ENCODE measurements at regions not wholly inside any gene's neighbourhood (a gene's known extent, or its start where the extent isn't known, plus 50 kb on each side); places are given as distances from the start of the nearest gene placed in this dataset.
"Not testable (repeated sequence)": the region's sequence is repeated elsewhere in the genome, so short reads cannot be mapped to it uniquely, and the experiment has no call there.

DNA sequence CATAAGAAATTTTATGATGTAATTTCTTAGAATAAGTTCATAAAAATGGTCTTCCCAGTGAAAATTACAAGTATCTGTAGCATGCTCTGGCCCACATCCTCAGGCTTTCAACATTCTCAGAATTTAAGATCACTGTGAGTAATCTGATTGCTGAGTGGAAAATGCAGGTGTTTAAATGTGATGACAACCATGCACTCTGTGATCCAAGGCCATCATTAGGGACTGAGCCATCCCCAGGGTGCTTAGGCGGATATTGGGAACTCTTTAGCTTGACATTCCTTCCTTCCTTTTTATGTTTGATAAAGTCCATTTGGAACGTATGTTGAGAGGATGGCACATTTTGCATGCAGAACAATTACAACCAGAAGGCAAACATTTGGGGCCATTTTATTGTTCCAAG, 95.5 kb downstream of the ARL4C start:
- intact Hi-C loops (cut with DNase I), result no loop called here
- DNase-seq (no peak), ATAC-seq (ENCODE audit: low FRiP score) (no peak)
- whole genome bisulfite sequencing, 2 donors, result 79 to 85% methylated on average over 2 of the region's 2 CpGs
- Histone ChIP-seq H3K4me1 (ENCODE audit: control insufficient read depth in 1 of 2, insufficient read depth in 2 of 2, low read length in 2 of 2) (no peaks in the 10 kb centered on the region), H3K9me3 (ENCODE audit: control insufficient read depth, low read length) (peaks cover 1% of the 10 kb centered on the region), H3K4me3 (ENCODE audit: low read length in 2 of 2) (no peak overlapping the region), H3K27me3 (ENCODE audit: control insufficient read depth in 1 of 2, insufficient read depth in 2 of 2, low read length in 1 of 2) (no peaks in the 10 kb centered on the region), H3K27ac (ENCODE audit: low read depth in 1 of 2, low read length in 2 of 2) (no peak overlapping the region), H3K36me3 (ENCODE audit: control insufficient read depth in 1 of 2, insufficient read depth in 2 of 2, low read length in 1 of 2) (no peaks in the 10 kb centered on the region)

- Histone ChIP-seq H3K4me1 (ENCODE audit: control insufficient read depth in 1 of 2, insufficient read depth in 2 of 2, low read length in 2 of 2) (no peaks in the 10 kb centered on the region), H3K27ac (ENCODE audit: low read depth in 1 of 2, low read length in 2 of 2) (no peak overlapping the region)
- no peak for DNase-seq
These were observed 97.2 kb downstream of the ARL4C start for GRCh38 chr2:234399451-234400246.

DNA sequence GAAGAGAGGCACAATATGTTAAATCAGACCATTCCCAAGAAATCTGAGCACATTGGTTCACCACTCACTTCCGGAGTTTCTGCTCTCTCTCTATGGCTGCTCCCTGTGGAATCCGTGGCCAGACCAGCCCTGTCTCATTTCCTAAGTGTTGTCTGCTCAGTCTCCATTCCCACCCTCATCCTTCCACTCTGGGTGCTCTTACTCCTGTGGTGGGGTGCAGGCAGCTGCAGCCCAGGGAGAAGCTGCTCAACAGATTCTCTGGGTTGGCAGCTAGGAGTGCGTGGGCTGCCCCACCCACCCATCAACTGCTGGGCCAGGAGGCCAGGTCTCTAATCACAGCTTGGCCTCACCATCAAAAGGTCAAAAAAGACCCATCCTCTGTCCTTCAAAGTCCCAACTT, 98.3 kb downstream of the ARL4C start:
- Histone ChIP-seq H3K4me3 (ENCODE audit: low read length in 2 of 2) (no peak overlapping the region), H3K27ac (ENCODE audit: low read depth in 1 of 2, low read length in 2 of 2) (no peak overlapping the region), H3K27me3 (ENCODE audit: control insufficient read depth in 1 of 2, insufficient read depth in 2 of 2, low read length in 1 of 2) (no peaks in the 10 kb centered on the region), H3K9me3 (ENCODE audit: control insufficient read depth, low read length) (peaks cover 1% of the 10 kb centered on the region), H3K4me1 (ENCODE audit: control insufficient read depth in 1 of 2, insufficient read depth in 2 of 2, low read length in 2 of 2) (no peaks in the 10 kb centered on the region), H3K36me3 (ENCODE audit: control insufficient read depth in 1 of 2, insufficient read depth in 2 of 2, low read length in 1 of 2) (no peaks in the 10 kb centered on the region)
- WGBS, 2 donors, result 81 to 89% methylated on average over 3 of the region's 3 CpGs
- intact Hi-C loops (cut with DNase I), result no loop called here
- DNase-seq (no peak), ATAC-seq (ENCODE audit: low FRiP score) (no peak)

More at GRCh38 chr2:234399451-234400246, 97.2 kb downstream of the ARL4C start:
- Histone ChIP-seq H3K36me3 (ENCODE audit: control insufficient read depth in 1 of 2, insufficient read depth in 2 of 2, low read length in 1 of 2) (no peaks in the 10 kb centered on the region), H3K9me3 (ENCODE audit: control insufficient read depth, low read length) (peaks cover 1% of the 10 kb centered on the region), H3K27me3 (ENCODE audit: control insufficient read depth in 1 of 2, insufficient read depth in 2 of 2, low read length in 1 of 2) (no peaks in the 10 kb centered on the region), H3K4me3 (ENCODE audit: low read length in 2 of 2) (no peak overlapping the region)
- intact Hi-C loops (cut with DNase I), result no loop called here
- no peak for ATAC-seq (ENCODE audit: low FRiP score)
- WGBS, 2 donors, result 77 to 82% methylated on average over 11 of the region's 11 CpGs

DNA sequence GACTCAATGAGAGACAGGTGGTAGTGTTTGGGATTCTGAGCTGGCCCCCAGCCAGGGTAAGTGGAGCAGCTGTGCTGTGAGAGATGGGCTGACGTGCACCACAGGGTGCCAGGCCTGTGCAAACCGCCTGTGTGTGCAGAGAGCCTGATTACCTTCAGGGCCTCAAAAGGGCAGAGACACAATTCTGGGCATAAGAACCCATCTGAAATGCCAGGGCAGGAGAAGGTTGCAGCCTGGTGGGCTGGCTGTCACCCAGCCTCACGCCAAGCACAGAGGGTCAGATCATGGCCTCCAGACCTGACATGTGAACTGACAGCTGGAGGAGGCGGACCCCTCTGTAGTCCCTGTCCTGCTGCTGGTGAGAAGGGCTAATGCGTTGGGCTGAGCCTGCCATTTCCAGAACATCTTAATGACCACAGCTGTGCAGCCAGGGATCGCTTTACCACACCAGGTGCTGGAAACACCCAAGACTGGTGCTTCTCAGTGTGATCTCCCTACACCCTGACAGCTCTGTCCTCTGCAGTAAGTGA, 100.9 kb downstream of the ARL4C start:
- Histone ChIP-seq H3K27me3 (ENCODE audit: control insufficient read depth in 1 of 2, insufficient read depth in 2 of 2, low read length in 1 of 2) (no peaks in the 10 kb centered on the region), H3K4me1 (ENCODE audit: control insufficient read depth in 1 of 2, insufficient read depth in 2 of 2, low read length in 2 of 2) (no peaks in the 10 kb centered on the region), H3K9me3 (ENCODE audit: control insufficient read depth, low read length) (peaks cover 1% of the 10 kb centered on the region), H3K4me3 (ENCODE audit: low read length in 2 of 2) (no peak overlapping the region), H3K36me3 (ENCODE audit: control insufficient read depth in 1 of 2, insufficient read depth in 2 of 2, low read length in 1 of 2) (no peaks in the 10 kb centered on the region), H3K27ac (ENCODE audit: low read depth in 1 of 2, low read length in 2 of 2) (no peak overlapping the region)
- intact Hi-C loops (cut with DNase I), result no loop called here
- ATAC-seq (ENCODE audit: low FRiP score), result no peak
- no peak for DNase-seq
- 66 to 68% methylated on average over 6 of the region's 6 CpGs for WGBS, 2 donors

GRCh38 chr2:234394450-234394849, 102.4 kb downstream of the ARL4C start:
- Histone ChIP-seq H3K9me3 (ENCODE audit: control insufficient read depth, low read length) (peaks cover 1% of the 10 kb centered on the region), H3K4me3 (ENCODE audit: low read length in 2 of 2) (no peak overlapping the region), H3K4me1 (ENCODE audit: control insufficient read depth in 1 of 2, insufficient read depth in 2 of 2, low read length in 2 of 2) (no peaks in the 10 kb centered on the region), H3K27me3 (ENCODE audit: control insufficient read depth in 1 of 2, insufficient read depth in 2 of 2, low read length in 1 of 2) (no peaks in the 10 kb centered on the region), H3K27ac (ENCODE audit: low read depth in 1 of 2, low read length in 2 of 2) (no peak overlapping the region), H3K36me3 (ENCODE audit: control insufficient read depth in 1 of 2, insufficient read depth in 2 of 2, low read length in 1 of 2) (no peaks in the 10 kb centered on the region)
- ATAC-seq (ENCODE audit: low FRiP score) (no peak), DNase-seq (no peak)
- intact Hi-C loops (cut with DNase I), result no loop called here
- 87 to 88% methylated on average over 4 of the region's 4 CpGs for WGBS, 2 donors

DNA sequence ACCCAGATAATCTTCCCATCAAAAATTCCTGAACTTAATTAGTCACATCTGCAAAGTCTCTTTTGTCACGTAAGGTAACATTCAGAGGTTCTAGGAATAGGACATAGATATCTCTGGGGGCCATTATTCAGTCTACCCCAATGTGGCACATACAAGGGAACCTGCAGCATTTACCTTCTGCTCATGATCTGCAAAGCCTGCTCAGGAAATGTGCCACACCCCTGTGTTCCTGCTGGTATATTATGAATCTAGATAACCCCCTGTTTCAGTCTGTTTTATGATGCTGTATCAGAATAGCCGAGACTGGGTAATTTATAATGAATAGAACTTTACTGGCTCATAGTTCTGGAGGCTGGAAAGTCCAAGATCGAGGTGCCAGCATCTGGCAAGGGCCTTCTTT, 103.5 kb downstream of the ARL4C start:
- Histone ChIP-seq H3K4me3 (ENCODE audit: low read length in 2 of 2) (no peak overlapping the region), H3K27ac (ENCODE audit: low read depth in 1 of 2, low read length in 2 of 2) (no peak overlapping the region), H3K36me3 (ENCODE audit: control insufficient read depth in 1 of 2, insufficient read depth in 2 of 2, low read length in 1 of 2) (no peaks in the 10 kb centered on the region), H3K27me3 (ENCODE audit: control insufficient read depth in 1 of 2, insufficient read depth in 2 of 2, low read length in 1 of 2) (no peaks in the 10 kb centered on the region), H3K9me3 (ENCODE audit: control insufficient read depth, low read length) (peaks cover 1% of the 10 kb centered on the region), H3K4me1 (ENCODE audit: control insufficient read depth in 1 of 2, insufficient read depth in 2 of 2, low read length in 2 of 2) (no peaks in the 10 kb centered on the region)
- WGBS, 2 donors, result 83 to 89% methylated on average over 3 of the region's 3 CpGs
- ATAC-seq (ENCODE audit: low FRiP score), result no peak
- intact Hi-C loops (cut with DNase I), result no loop called here
- no peak for DNase-seq

DNA sequence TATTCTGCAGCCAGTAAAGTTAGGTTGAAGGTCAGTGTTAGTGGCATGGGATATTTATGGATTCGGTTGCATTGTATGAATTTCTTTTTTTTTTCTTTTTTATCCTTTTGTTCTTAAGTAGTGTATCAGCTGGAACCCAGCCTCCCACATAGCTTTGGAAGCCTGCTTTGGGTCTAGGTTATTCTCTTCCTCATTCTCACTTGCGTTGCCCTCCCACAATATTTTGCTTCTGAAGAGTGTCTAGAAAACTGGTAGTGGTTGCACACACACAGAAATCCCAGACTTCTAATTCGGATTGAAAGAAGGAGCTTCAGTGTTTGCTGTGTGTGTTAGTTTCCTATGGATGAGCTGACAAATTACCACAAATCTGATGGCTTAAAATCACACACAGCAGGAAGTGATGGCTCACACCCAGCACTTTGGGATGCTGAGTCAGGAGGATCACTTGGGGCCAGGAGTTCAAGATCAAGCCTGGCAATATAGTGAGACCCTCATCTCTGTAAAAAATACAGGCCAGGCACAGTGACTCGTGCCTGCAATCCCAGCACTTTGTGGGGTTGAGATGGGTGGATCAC, 104.8 kb downstream of the ARL4C start:
- Histone ChIP-seq H3K27me3 (ENCODE audit: control insufficient read depth in 1 of 2, insufficient read depth in 2 of 2, low read length in 1 of 2) (no peaks in the 10 kb centered on the region), H3K4me1 (ENCODE audit: control insufficient read depth in 1 of 2, insufficient read depth in 2 of 2, low read length in 2 of 2) (no peaks in the 10 kb centered on the region), H3K27ac (ENCODE audit: low read depth in 1 of 2, low read length in 2 of 2) (no peak overlapping the region), H3K9me3 (ENCODE audit: control insufficient read depth, low read length) (peaks cover 1% of the 10 kb centered on the region), H3K36me3 (ENCODE audit: control insufficient read depth in 1 of 2, insufficient read depth in 2 of 2, low read length in 1 of 2) (no peaks in the 10 kb centered on the region), H3K4me3 (ENCODE audit: low read length in 2 of 2) (no peak overlapping the region)
- ATAC-seq (ENCODE audit: low FRiP score), result no peak
- no peak for DNase-seq
- WGBS, 2 donors, result 71 to 72% methylated on average over 4 of the region's 4 CpGs
- intact Hi-C loops (cut with DNase I), result no loop called here

DNA sequence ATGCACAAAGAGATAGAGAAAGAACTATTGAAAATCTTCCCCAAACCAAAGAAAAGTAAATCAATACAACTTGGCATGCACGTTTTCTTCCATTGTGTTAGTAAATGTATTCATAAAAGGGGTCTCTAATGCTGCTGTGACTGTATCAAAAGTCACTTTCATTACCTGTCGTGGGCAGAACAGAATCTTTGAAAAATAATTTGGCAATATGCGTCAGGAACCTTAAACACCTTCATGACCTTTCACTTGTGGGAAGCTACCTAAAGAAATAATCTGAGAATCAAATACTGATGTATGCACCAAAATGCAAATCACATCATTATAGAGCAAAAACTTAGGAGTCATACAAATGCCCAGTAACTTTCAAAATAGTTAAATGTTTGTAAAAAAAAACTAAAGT, 105.3 kb downstream of the ARL4C start:
- Histone ChIP-seq H3K9me3 (ENCODE audit: control insufficient read depth, low read length) (peaks cover under 1% of the 10 kb centered on the region), H3K27me3 (ENCODE audit: control insufficient read depth in 1 of 2, insufficient read depth in 2 of 2, low read length in 1 of 2) (no peaks in the 10 kb centered on the region), H3K36me3 (ENCODE audit: control insufficient read depth in 1 of 2, insufficient read depth in 2 of 2, low read length in 1 of 2) (no peaks in the 10 kb centered on the region), H3K27ac (ENCODE audit: low read depth in 1 of 2, low read length in 2 of 2) (no peak overlapping the region), H3K4me3 (ENCODE audit: low read length in 2 of 2) (no peak overlapping the region), H3K4me1 (ENCODE audit: control insufficient read depth in 1 of 2, insufficient read depth in 2 of 2, low read length in 2 of 2) (no peaks in the 10 kb centered on the region)
- ATAC-seq (ENCODE audit: low FRiP score), result no peak
- DNase-seq, result no peak
- intact Hi-C loops (cut with DNase I), result no loop called here
- WGBS, 2 donors, result 77 to 81% methylated on average over 3 of the region's 3 CpGs

GRCh38 chr2:234389661-234390060, 107.2 kb downstream of the ARL4C start:
- H3K4me3 ChIP-seq (ENCODE audit: low read length in 2 of 2); DNase-seq; H3K27me3 ChIP-seq (ENCODE audit: control insufficient read depth in 1 of 2, insufficient read depth in 2 of 2, low read length in 1 of 2); H3K9me3 ChIP-seq (ENCODE audit: control insufficient read depth, low read length); H3K4me1 ChIP-seq (ENCODE audit: control insufficient read depth in 1 of 2, insufficient read depth in 2 of 2, low read length in 2 of 2); H3K36me3 ChIP-seq (ENCODE audit: control insufficient read depth in 1 of 2, insufficient read depth in 2 of 2, low read length in 1 of 2); H3K27ac ChIP-seq (ENCODE audit: low read depth in 1 of 2, low read length in 2 of 2); intact Hi-C loops (cut with DNase I); ATAC-seq (ENCODE audit: low FRiP score): not testable (repeated sequence)
- WGBS, 2 donors, result 87 to 91% methylated on average over 3 of the region's 3 CpGs
